B cell (primary cell): ENCODE measurements at regions not wholly inside any gene's neighbourhood (a gene's known extent, or its start where the extent isn't known, plus 50 kb on each side); places are given as distances from the start of the nearest gene placed in this dataset.

Experiments used
- CTCF ChIP-seq: fragments of 200-600 bp; IDR thresholded peaks from one replicate; pipeline ENCODE4 v1.8.0; 2022; ENCODE audit warnings: antibody characterized with exemption, mild to moderate bottlenecking
- EZH2 ChIP-seq: IDR thresholded peaks from 2 replicates; pipeline ENCODE4 v1.6.1; 2012; ENCODE audit warnings: borderline replicate concordance, low read depth, mild to moderate bottlenecking, moderate library complexity, low read length; ENCODE audit not compliant: insufficient read depth, poor library complexity, severe bottlenecking

GRCh38 chr11:42647993-42648392 lies 663.8 kb upstream of the API5 start:
- no peak for TF ChIP-seq CTCF
- no peak for TF ChIP-seq EZH2
